CD4-positive, alpha-beta T cell treated with Interleukin-12 subunit alpha and Interleukin-12 subunit beta, for 1 hour (primary cell): ENCODE measurements at regions not wholly inside any gene's neighbourhood (a gene's known extent, or its start where the extent isn't known, plus 50 kb on each side); places are given as distances from the start of the nearest gene placed in this dataset.
"Not testable (repeated sequence)": the region's sequence is repeated elsewhere in the genome, so short reads cannot be mapped to it uniquely, and the experiment has no call there.

ENCODE experiments used
- DNase-seq: peaks from one replicate; pipeline ENCODE4 v3.0.0-alpha.2; 2020

- DNase-seq, result no peak
These were observed 78.9 kb upstream of the FLT1 start for GRCh38 chr13:28573595-28574373.

DNA sequence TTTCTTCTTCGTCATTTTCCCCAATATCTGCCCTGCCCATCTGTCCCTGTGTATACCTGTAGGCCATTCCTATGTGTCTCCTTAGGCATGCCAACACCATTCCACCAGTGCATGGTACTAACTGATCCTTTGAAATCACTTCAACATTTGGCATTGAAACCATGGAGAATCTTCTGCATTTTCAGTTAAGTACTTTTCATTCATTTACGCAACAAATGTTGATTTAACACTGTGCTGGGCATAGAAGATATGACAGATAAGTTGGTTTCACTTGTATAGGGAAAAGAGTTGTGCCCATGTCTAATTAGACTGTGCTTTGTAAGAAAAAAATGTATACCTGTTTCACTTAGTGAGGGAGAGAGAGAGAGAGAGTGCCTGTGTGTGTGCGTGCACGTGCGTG is 77.9 kb upstream of the FLT1 start:
- no peak for DNase-seq

DNA sequence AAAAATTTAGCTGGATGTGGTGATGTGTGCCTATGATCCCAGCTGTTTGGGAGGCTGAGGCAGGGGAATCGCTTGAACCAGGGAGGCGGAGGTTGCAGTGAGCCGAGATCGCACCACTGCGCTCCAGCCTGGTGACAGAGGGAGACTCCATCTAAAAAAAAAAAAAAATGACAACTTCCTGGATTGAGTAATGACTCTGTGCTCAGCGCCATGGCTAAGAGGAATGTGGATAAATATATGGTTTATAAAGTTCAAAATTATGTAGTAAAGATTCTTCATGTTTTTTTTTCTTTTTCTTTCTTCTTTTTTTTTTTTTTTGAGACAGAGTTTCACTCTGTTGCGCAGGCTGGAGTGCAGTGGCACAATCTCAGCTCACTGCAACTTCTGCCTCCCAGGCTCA is 75.4 kb upstream of the FLT1 start:
- DNase-seq, result not testable (repeated sequence)

- DNase-seq, result no peak
These were observed 75.0 kb upstream of the FLT1 start for GRCh38 chr13:28569886-28570285.

GRCh38 chr13:28568286-28568685 is 73.4 kb upstream of the FLT1 start:
- no peak for DNase-seq

GRCh38 chr13:28566891-28567290 is 72.0 kb upstream of the FLT1 start:
- DNase-seq, result no peak

GRCh38 chr13:28566283-28566682 is 71.4 kb upstream of the FLT1 start:
- DNase-seq, result no peak

GRCh38 chr13:28564030-28564429 is 69.1 kb upstream of the FLT1 start:
- DNase-seq, result no peak

GRCh38 chr13:28563609-28564008 is 68.7 kb upstream of the FLT1 start:
- DNase-seq, result no peak

DNA sequence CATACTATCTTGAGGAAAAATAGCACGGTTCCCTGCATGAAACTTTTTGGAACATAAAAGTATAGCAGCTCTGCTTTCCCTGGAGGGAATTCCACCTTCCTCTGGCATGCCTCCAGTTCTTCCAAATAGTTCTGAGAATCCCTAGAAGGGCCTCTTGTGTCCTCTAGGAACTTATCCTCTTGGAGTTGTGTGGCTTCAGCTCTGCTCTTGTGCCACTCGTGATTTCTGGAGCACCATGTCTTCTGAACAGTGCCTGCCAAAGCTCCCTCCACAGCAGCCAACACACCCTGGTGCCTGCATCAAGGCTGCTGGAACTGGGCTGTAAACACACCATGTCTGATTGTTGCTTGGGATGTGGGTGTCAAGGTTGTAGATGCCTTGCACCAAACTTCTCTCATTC is 65.7 kb upstream of the FLT1 start:
- no peak for DNase-seq

DNA sequence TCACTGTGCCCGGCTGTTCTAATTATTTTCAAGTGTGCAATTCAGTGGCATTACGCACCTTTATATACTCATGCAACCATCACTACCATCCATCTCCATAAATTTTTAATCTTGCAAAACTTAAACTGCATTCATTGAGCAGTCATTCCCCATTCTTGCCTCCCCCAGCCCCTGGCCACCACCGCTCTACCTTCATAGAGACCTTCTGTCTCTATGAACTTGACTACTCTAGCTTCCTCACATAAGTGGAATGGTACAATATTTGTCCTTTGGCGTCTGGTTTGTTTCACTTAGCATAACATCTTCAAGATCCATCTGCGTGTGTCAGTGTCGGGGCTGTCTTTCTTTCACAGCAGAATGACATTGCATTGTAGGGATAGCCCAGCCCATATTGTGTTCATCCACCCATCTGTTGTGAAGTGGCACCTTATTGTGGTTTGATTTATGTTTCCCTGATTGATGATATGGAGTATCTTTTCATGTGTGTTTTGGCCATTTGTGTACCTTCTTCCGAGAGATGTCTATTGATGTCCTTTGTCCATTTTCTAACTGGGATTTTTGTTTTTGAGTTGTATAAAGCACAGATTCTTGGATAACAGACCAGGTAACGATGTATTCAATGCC is 64.8 kb upstream of the FLT1 start:
- DNase-seq, result no peak

- DNase-seq, result no peak
These were observed 63.6 kb upstream of the FLT1 start for GRCh38 chr13:28558567-28558966.

DNA sequence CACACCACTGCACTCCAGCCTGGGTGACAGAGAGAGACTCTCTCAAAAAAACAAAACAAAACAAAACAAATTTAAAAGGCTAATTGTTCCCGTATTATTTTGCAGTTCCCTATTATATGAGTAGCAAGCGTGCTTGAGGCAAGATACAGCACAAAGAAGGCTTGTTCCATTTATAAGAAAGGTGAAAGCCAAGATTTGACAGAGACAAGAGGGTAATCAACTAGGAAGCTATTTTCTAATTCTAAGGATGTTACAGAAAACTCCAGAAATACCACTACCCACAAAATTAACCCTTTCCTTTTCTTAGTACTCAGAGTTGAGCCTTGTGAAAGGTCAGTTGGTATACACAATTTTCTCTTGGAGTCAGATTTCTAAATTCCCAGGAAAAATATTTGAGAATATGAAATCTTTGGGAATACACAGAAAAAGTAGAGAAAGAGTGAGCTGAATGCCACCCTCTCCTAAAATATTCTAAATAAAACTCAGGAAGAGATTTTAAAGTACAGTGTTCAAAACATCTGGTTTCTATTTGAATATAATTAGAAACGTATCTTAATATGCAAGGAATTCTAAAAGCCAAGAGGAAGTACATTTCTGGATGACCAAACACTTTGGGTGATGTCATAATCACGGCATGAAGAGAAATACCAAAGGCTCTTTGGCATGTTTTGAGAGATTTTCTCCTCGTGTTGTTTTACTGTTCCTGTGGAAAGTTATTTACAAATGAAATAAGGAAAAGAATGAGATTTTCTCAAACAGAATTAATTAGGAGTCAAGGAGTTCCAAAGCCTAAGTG is 63.0 kb upstream of the FLT1 start:
- DNase-seq, result no peak

- DNase-seq, result no peak
These were observed 60.2 kb upstream of the FLT1 start for GRCh38 chr13:28555096-28555495.

- DNase-seq, result no peak
These were observed 59.0 kb upstream of the FLT1 start for GRCh38 chr13:28553971-28554370.

GRCh38 chr13:28552288-28552687 is 57.4 kb upstream of the FLT1 start:
- no peak for DNase-seq

DNA sequence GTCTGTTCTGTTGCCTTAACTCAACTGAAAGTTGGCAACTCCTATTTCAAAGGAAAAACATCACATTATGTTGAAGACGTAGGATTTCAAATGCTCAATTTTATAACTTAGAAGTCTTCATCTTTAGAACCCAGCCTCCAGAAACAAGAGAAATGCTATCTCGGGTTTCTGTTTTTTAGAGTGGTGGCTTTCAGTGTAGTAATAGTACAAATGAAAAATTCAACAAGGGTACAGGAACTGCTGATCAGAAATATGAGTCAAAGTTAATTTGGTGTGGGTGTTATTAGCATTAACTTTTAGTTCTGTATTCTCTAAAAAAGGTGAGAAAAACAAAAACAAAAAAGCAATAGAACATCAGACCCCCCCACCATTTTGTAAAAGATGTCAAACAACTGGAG is 56.6 kb upstream of the FLT1 start:
- no peak for DNase-seq

- no peak for DNase-seq
These were observed 56.0 kb upstream of the FLT1 start for GRCh38 chr13:28550721-28551497.

DNA sequence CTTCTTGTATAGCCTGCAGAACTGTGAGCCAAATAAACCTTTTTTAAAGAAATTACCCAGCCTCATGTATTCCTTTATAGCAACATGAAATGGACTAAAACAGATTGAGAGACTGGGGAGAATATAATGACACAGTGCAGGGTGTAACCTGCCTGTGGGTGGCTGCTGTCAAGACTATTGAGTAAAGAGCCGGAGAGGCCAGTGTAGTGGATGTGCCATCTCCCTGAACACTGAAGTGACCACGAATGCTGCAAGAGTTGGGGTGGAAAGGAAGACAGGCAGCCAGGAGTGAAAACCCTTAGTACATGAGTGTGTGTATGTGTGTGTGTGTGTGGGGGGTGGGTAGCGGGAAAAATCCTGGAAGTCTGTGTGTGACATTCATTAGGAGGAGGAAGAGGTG is 55.2 kb upstream of the FLT1 start:
- no peak for DNase-seq

DNA sequence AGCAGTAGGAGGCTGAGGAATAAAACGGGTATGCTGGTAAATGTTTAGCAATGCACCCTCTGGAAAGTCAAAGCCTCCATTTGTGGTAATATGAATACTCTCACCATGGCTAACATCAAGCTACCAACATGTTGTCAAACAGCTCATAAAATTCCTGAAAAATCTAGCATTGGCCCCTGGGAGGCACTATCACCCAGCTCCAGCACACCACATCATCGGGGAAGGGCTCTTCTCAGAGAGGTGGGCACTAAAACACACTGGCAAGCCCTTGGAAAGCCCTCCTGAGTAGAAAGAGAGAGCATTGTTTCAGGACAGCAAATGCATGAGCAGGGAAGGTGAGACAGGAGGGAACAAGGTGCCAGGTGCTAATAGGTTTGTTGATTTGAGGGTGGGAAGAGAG is 53.9 kb upstream of the FLT1 start:
- no peak for DNase-seq

DNA sequence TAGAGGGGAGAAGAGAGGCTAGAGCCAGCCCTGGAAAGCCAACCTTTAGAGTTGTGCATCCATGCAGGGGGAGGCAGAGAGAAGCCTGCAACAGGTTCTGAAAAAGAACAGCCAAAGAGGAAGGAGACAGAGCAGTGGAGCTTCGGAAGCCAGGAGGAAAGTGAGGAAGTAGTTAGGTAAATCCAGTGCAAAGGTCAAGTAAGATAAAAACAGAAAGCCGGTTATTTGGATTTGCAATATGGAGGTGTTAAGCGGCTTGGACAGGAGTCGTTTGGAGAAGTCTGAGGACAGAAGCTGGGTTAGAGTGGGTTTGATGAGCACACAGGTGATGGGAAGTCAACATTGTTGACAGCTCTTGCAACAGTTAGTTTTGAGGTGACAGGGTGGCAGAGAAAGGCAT is 53.5 kb upstream of the FLT1 start:
- DNase-seq, result no peak

- no peak for DNase-seq
These were observed 50.8 kb upstream of the FLT1 start for GRCh38 chr13:28545583-28546333.
